OCI-LY1 (cell line): ENCODE measurements at regions not wholly inside any gene's neighbourhood (a gene's known extent, or its start where the extent isn't known, plus 50 kb on each side); places are given as distances from the start of the nearest gene placed in this dataset.

ENCODE experiments used
- H2AFZ ChIP-seq: fragments of 200-600 bp; sonication (generic), shearing (Covaris generic); 2 replicates; pipeline ENCODE4 v1.6.0; 2014; ENCODE audit warnings: antibody characterized with exemption, mild to moderate bottlenecking, low read length
- H3F3A ChIP-seq: fragments of 200-600 bp; sonication (generic), shearing (Covaris generic); 2 replicates; pipeline ENCODE4 v1.6.0; 2014; ENCODE audit warnings: mild to moderate bottlenecking, antibody characterized with exemption, low read length, moderate library complexity; ENCODE audit not compliant: insufficient read depth
- H3K27ac ChIP-seq: fragments of 200-600 bp; sonication (generic); 2 replicates; pipeline ENCODE4 v1.5.1; 2014; ENCODE audit warnings: low read length, mixed run types, mild to moderate bottlenecking, low read depth; ENCODE audit not compliant: poor library complexity, severe bottlenecking
- H3K27me3 ChIP-seq: fragments of 200-600 bp; sonication (generic); 2 replicates; pipeline ENCODE4 v1.6.0; 2014; ENCODE audit warnings: antibody characterized with exemption, mild to moderate bottlenecking, low read length, moderate library complexity; ENCODE audit not compliant: insufficient read depth
- H3K36me3 ChIP-seq: fragments of 200-600 bp; sonication (generic); 2 replicates; pipeline ENCODE4 v1.6.1; 2014; ENCODE audit warnings: mild to moderate bottlenecking, antibody characterized with exemption, low read length, moderate library complexity, mixed read lengths; ENCODE audit not compliant: insufficient read depth
- H3K4me1 ChIP-seq: fragments of 200-600 bp; sonication (generic); 2 replicates; pipeline ENCODE4 v1.5.1; 2014; ENCODE audit warnings: mild to moderate bottlenecking, low read length, moderate library complexity; ENCODE audit not compliant: insufficient read depth, severe bottlenecking
- H3K4me2 ChIP-seq: fragments of 200-600 bp; sonication (generic), shearing (Covaris generic); 2 replicates; pipeline ENCODE4 v1.6.1; 2014; ENCODE audit warnings: low read length
- H3K4me3 ChIP-seq: fragments of 200-600 bp; sonication (generic); 2 replicates; pipeline ENCODE4 v1.5.1; 2014; ENCODE audit warnings: low read length, low read depth, mild to moderate bottlenecking, mixed read lengths; ENCODE audit not compliant: poor library complexity, severe bottlenecking
- H3K79me2 ChIP-seq: fragments of 200-600 bp; shearing (Covaris generic); 2 replicates; pipeline ENCODE4 v1.6.1; 2016; ENCODE audit warnings: mixed run types, low read length, mixed read lengths; ENCODE audit not compliant: insufficient read depth
- H3K9ac ChIP-seq: fragments of 200-600 bp; sonication (generic), shearing (Covaris generic); 2 replicates; pipeline ENCODE4 v1.6.1; 2014; ENCODE audit warnings: mild to moderate bottlenecking, low read length, mixed read lengths
- H3K9me2 ChIP-seq: fragments of 200-600 bp; sonication (generic), shearing (Covaris generic); 2 replicates; pipeline ENCODE4 v1.6.1; 2014; ENCODE audit warnings: low read depth, mild to moderate bottlenecking, low read length, mixed read lengths
- H3K9me3 ChIP-seq: fragments of 200-600 bp; shearing (Covaris generic); 2 replicates; pipeline ENCODE4 v1.6.1; 2014; ENCODE audit warnings: low read length, mixed read lengths
- H4K20me1 ChIP-seq: fragments of 200-600 bp; sonication (generic), shearing (Covaris generic); 2 replicates; pipeline ENCODE4 v1.6.0; 2016; ENCODE audit warnings: mild to moderate bottlenecking, low read length; ENCODE audit not compliant: insufficient read depth
- EZH2 ChIP-seq: fragments of 200-600 bp; sonication (generic), shearing (Covaris generic); IDR thresholded peaks from 2 replicates; pipeline ENCODE4 v1.8.0; 2017; ENCODE audit warnings: borderline replicate concordance, mixed run types, mild to moderate bottlenecking, antibody characterized with exemption, low read length, moderate library complexity, mixed read lengths
- TF ChIP-seq, protein P1 (sequence below): fragments of 200-600 bp; sonication (generic), shearing (Covaris generic); IDR thresholded peaks from 2 replicates; pipeline ENCODE4 v1.5.1; 2017; ENCODE audit warnings: mild to moderate bottlenecking, antibody characterized with exemption, low read length, moderate library complexity, mixed read lengths

DNA sequence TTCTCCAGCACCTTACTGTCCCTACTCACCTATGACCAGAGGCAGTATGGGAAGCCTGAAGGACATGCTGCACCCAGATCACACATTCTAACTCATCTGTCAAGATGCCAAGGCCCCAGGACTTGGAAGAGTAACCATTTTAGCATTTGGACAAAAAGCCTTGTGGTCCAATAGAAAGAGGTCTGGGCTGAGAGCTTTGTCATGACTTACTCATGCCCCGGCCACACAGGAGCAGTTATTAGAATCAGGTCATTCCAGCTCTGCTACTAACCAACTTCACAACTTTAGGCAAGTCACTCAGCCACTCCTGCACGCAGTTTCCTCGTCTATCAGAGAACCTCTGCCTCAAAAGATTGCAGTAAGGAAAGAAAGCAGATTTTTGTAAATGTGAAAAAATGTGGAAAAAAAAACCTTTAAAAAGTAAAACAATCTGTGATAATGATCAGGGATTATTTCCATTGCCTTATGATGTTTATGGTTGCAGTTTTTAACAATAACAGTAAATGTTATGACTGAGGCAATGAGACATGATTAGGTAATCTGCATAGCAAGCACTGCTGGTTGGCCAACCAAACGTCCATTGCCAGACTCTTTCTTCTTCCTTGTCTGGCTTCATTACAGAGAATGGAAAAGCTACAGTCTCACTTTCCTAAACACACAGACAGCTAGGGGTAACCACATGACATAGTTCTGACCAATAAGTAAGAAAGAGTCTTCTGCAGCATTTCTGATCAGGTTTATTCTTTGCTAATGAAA, 255.4 kb upstream of the CHAC2 start:
- Histone ChIP-seq H3K9ac (no peak overlapping the region), H3K9me2 (no peaks in the 10 kb centered on the region), H3K4me3 (no peak overlapping the region), H3K27ac (no peak overlapping the region), H3K79me2 (no peaks in the 10 kb centered on the region), H4K20me1 (no peaks in the 10 kb centered on the region), H2AFZ (no peak overlapping the region), H3K4me2 (no peak overlapping the region), H3K27me3 (no peaks in the 10 kb centered on the region), H3F3A (no peaks in the 10 kb centered on the region), H3K9me3 (no peaks in the 10 kb centered on the region), H3K4me1 (no peaks in the 10 kb centered on the region), H3K36me3 (no peaks in the 10 kb centered on the region)
- TF ChIP-seq, protein P1, sequence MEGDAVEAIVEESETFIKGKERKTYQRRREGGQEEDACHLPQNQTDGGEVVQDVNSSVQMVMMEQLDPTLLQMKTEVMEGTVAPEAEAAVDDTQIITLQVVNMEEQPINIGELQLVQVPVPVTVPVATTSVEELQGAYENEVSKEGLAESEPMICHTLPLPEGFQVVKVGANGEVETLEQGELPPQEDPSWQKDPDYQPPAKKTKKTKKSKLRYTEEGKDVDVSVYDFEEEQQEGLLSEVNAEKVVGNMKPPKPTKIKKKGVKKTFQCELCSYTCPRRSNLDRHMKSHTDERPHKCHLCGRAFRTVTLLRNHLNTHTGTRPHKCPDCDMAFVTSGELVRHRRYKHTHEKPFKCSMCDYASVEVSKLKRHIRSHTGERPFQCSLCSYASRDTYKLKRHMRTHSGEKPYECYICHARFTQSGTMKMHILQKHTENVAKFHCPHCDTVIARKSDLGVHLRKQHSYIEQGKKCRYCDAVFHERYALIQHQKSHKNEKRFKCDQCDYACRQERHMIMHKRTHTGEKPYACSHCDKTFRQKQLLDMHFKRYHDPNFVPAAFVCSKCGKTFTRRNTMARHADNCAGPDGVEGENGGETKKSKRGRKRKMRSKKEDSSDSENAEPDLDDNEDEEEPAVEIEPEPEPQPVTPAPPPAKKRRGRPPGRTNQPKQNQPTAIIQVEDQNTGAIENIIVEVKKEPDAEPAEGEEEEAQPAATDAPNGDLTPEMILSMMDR = no peak
- TF ChIP-seq EZH2 = no peak

DNA sequence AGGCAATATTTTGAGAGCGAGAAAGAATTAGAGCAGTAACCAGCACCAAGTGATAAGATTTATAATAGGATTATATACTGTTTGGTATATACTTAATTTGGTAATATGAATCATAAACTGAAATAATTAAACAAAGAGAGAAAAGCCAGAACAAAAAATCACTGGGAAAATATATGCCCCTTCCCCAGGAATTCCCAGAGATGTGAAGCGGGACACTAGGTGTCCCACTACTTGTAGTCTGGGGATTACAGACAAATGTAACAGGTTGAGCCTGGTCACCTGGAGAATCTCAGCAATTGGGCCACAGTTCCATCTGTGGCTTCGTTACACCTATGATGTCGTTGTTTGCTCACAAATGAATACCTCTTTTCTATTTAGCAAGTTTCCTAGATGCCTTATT, 256.1 kb upstream of the CHAC2 start:
- no peak overlapping the region for H3K4me2 ChIP-seq
- H3K27me3 ChIP-seq = no peaks in the 10 kb centered on the region
- H3K36me3 ChIP-seq = no peaks in the 10 kb centered on the region

DNA sequence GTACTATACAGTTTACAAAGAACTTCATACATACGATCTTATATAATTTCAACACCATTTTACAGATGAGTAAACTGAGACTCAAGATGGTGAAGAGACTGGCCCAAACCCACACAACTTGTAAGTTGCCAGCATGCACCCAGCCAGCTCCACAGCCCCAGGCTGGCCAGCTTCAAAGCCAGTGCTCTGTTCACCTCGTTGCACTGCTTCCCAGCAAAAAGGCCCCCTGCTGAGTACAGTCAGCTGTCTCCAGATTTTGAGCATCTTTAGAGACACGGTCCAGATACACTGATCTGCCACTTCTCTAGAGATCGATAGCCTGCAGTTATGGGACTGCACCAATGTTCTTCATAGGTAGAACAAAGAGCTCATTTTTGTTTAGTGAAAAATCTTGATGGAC, 257.2 kb upstream of the CHAC2 start:
- H3K4me1 ChIP-seq = no peaks in the 10 kb centered on the region

More for the DNA sequence above, 256.1 kb upstream of the CHAC2 start:
- Histone ChIP-seq H3K4me1 (no peaks in the 10 kb centered on the region), H3K9me3 (no peaks in the 10 kb centered on the region), H3K4me3 (no peak overlapping the region), H3K9me2 (no peaks in the 10 kb centered on the region), H3F3A (no peaks in the 10 kb centered on the region), H3K27ac (no peak overlapping the region), H3K79me2 (no peaks in the 10 kb centered on the region), H4K20me1 (no peaks in the 10 kb centered on the region), H3K9ac (no peak overlapping the region), H2AFZ (no peak overlapping the region)
- TF ChIP-seq, protein P1 = no peak
- no peak for TF ChIP-seq EZH2

More for the DNA sequence above, 257.2 kb upstream of the CHAC2 start:
- H3K79me2 ChIP-seq = no peaks in the 10 kb centered on the region
- H3K9me2 ChIP-seq = no peaks in the 10 kb centered on the region
- H3K9ac ChIP-seq = no peak overlapping the region
- H4K20me1 ChIP-seq = no peaks in the 10 kb centered on the region
- H2AFZ ChIP-seq = no peak overlapping the region
- H3K27ac ChIP-seq = no peak overlapping the region
- no peak overlapping the region for H3K4me3 ChIP-seq
- H3K9me3 ChIP-seq = no peaks in the 10 kb centered on the region
- no peaks in the 10 kb centered on the region for H3F3A ChIP-seq
- no peaks in the 10 kb centered on the region for H3K36me3 ChIP-seq
- H3K4me2 ChIP-seq = no peak overlapping the region
- TF ChIP-seq EZH2 = no peak
- TF ChIP-seq, protein P1 = no peak
- H3K27me3 ChIP-seq = no peaks in the 10 kb centered on the region
